BLaER1 treated with 17β-estradiol and CSF1 and Interleukin-3, amounts not matched to agents 10 nM and 100 nM (cell line): ENCODE measurements at regions not wholly inside any gene's neighbourhood (a gene's known extent, or its start where the extent isn't known, plus 50 kb on each side); places are given as distances from the start of the nearest gene placed in this dataset.

ENCODE experiments used
- H3K27ac ChIP-seq, 11 experiments: shearing (Covaris generic); formaldehyde crosslinking; 2 replicates each; pipeline ENCODE4 v1.8.1; 2022
- H3K27me3 ChIP-seq, 11 experiments: shearing (Covaris generic); formaldehyde crosslinking; 2 replicates each; pipeline ENCODE4 v1.8.1; 2022
- H3K36me3 ChIP-seq, 11 experiments: shearing (Covaris generic); formaldehyde crosslinking; 2 replicates each; pipeline ENCODE4 v1.8.1; 2022
- H3K4me1 ChIP-seq, 10 experiments: shearing (Covaris generic); formaldehyde crosslinking; 2 replicates each; pipeline ENCODE4 v1.8.1; 2022
- H3K4me2 ChIP-seq, 11 experiments: shearing (Covaris generic); formaldehyde crosslinking; 2 replicates each; pipeline ENCODE4 v1.8.1; 2022
- H3K4me3 ChIP-seq, 10 experiments: shearing (Covaris generic); formaldehyde crosslinking; 2 replicates each; pipeline ENCODE4 v1.8.1; 2022
- H3K9ac ChIP-seq, 11 experiments: shearing (Covaris generic); formaldehyde crosslinking; 2 replicates each; pipeline ENCODE4 v1.8.1; 2022
- H3K9me3 ChIP-seq, 11 experiments: shearing (Covaris generic); formaldehyde crosslinking; replicated peaks in 1 of 11; 2 replicates each; pipeline ENCODE4 v1.8.1; 2022
- H4K20me1 ChIP-seq, 11 experiments: shearing (Covaris generic); formaldehyde crosslinking; 2 replicates each; pipeline ENCODE4 v1.8.1; 2022
- Cebpa-rat ChIP-seq, 11 experiments: shearing (Covaris generic); IDR thresholded peaks; 2 replicates each; pipeline ENCODE4 v1.8.1; 2022

DNA sequence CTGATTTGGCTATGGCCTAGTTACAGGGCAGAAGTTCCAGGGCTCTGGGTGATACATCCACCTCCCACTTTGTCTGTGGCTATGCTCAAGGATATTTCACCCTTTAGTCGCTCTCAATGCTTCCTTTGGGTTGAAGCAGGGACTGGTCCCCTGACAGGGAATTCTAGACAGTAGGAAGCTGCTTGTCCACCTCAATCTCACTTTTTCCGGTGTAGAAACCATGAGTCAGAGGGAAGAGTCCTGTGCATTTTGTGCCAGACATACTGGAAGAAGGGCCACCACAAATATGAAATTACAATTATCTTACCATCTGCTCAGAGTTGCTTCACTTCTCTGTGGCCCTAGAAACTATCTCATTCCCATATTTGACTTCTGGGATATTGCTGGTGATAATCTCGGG lies 413.7 kb upstream of the FAT3 start:
- Histone ChIP-seq H3K9me3 (no peaks in the 10 kb centered on the region), H3K36me3 (no peaks in the 10 kb centered on the region), H3K9ac (no peak overlapping the region), H3K4me3 (no peak overlapping the region), H3K4me1 (no peaks in the 10 kb centered on the region), H4K20me1 (no peaks in the 10 kb centered on the region), H3K27me3 (no peaks in the 10 kb centered on the region), H3K4me2 (no peak overlapping the region), H3K27ac (no peak overlapping the region)
- no peak for TF ChIP-seq Cebpa-rat (IDR thresholded peaks at IDR 0.05)

- Histone ChIP-seq H4K20me1 (no peaks in the 10 kb centered on the region), H3K4me3 (no peak overlapping the region), H3K9ac (no peak overlapping the region), H3K4me2 (no peak overlapping the region), H3K9me3 (no peaks in the 10 kb centered on the region), H3K27ac (no peak overlapping the region), H3K36me3 (no peaks in the 10 kb centered on the region), H3K27me3 (no peaks in the 10 kb centered on the region), H3K4me1 (no peaks in the 10 kb centered on the region)
- no peak for TF ChIP-seq Cebpa-rat (IDR thresholded peaks at IDR 0.05)
These were observed 419.3 kb upstream of the FAT3 start for GRCh38 chr11:91805293-91805692.

- H3K4me1 ChIP-seq, result no peaks in the 10 kb centered on the region
- no peak overlapping the region for H3K27ac ChIP-seq
- no peak overlapping the region for H3K4me3 ChIP-seq
- no peak overlapping the region for H3K4me2 ChIP-seq
- no peak for TF ChIP-seq Cebpa-rat (IDR thresholded peaks at IDR 0.05)
- 0 out of 22 replicates have a peak, but pooled peaks cover 0 to under 1% (median 0%) of the 10 kb centered on the region in 11 experiments for H3K9me3 ChIP-seq
- H3K36me3 ChIP-seq, result no peaks in the 10 kb centered on the region
- no peak overlapping the region for H3K9ac ChIP-seq
- no peaks in the 10 kb centered on the region for H4K20me1 ChIP-seq
- no peaks in the 10 kb centered on the region for H3K27me3 ChIP-seq
These were observed 420.6 kb upstream of the FAT3 start for GRCh38 chr11:91804042-91804441.

- no peak for TF ChIP-seq Cebpa-rat (IDR thresholded peaks at IDR 0.05)
- no peaks in the 10 kb centered on the region for H3K27me3 ChIP-seq
- no peaks in the 10 kb centered on the region for H3K36me3 ChIP-seq
- no peak overlapping the region for H3K27ac ChIP-seq
- H4K20me1 ChIP-seq, result no peaks in the 10 kb centered on the region
- no peak overlapping the region for H3K4me2 ChIP-seq
- no peak overlapping the region for H3K9ac ChIP-seq
- 0 out of 22 replicates have a peak, but pooled peaks cover 0 to 9% (median 0%) of the 10 kb centered on the region in 11 experiments for H3K9me3 ChIP-seq
- H3K4me1 ChIP-seq, result no peaks in the 10 kb centered on the region
- H3K4me3 ChIP-seq, result no peak overlapping the region
These were observed 422.1 kb upstream of the FAT3 start for GRCh38 chr11:91802475-91802874.

- no peak overlapping the region for H3K4me3 ChIP-seq
- H3K36me3 ChIP-seq, result no peaks in the 10 kb centered on the region
- no peaks in the 10 kb centered on the region for H3K27me3 ChIP-seq
- no peak for TF ChIP-seq Cebpa-rat (IDR thresholded peaks at IDR 0.05)
- 0 out of 22 replicates have a peak, but pooled peaks cover 0 to 9% (median 0%) of the 10 kb centered on the region in 11 experiments for H3K9me3 ChIP-seq
- no peaks in the 10 kb centered on the region for H4K20me1 ChIP-seq
- no peaks in the 10 kb centered on the region for H3K4me1 ChIP-seq
- no peak overlapping the region for H3K27ac ChIP-seq
- H3K9ac ChIP-seq, result no peak overlapping the region
- no peak overlapping the region for H3K4me2 ChIP-seq
These were observed 424.3 kb upstream of the FAT3 start for GRCh38 chr11:91800208-91800914.

DNA sequence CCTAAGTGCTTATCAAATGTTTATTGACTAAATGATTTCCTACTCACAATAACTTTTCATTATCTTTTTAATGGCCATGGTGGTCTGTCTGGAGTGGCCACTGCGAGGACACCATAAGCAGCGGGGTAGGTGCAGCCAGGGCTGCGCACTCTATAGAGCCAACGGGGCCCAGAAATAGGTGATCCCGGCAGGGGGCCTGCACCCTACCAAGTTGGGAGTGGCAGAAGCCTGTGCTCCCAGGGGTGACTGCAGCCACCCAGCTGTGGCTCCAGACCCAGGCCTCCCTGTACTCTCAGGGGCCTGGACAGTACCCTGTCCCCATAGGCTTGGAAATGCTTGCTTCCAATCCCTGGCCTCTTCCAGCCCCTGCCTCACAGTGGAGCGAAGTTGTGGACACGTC lies 426.4 kb upstream of the FAT3 start:
- Histone ChIP-seq H3K9ac (no peak overlapping the region), H3K36me3 (no peaks in the 10 kb centered on the region), H3K4me1 (no peaks in the 10 kb centered on the region), H3K27ac (no peak overlapping the region), H4K20me1 (no peaks in the 10 kb centered on the region), H3K4me3 (no peak overlapping the region), H3K27me3 (no peaks in the 10 kb centered on the region), H3K4me2 (no peak overlapping the region), H3K9me3 (0 out of 22 replicates have a peak, but pooled peaks cover 0 to 9% (median 0%) of the 10 kb centered on the region in 11 experiments)
- no peak for TF ChIP-seq Cebpa-rat (IDR thresholded peaks at IDR 0.05)

GRCh38 chr11:91796999-91797398 lies 427.6 kb upstream of the FAT3 start:
- H3K27ac ChIP-seq, result no peak overlapping the region
- 0 out of 22 replicates have a peak, but pooled peaks cover 0 to 9% (median 0%) of the 10 kb centered on the region in 11 experiments for H3K9me3 ChIP-seq
- H3K4me2 ChIP-seq, result no peak overlapping the region
- H3K4me3 ChIP-seq, result no peak overlapping the region
- no peaks in the 10 kb centered on the region for H3K27me3 ChIP-seq
- H3K4me1 ChIP-seq, result no peaks in the 10 kb centered on the region
- H4K20me1 ChIP-seq, result no peaks in the 10 kb centered on the region
- no peaks in the 10 kb centered on the region for H3K36me3 ChIP-seq
- no peak for TF ChIP-seq Cebpa-rat (IDR thresholded peaks at IDR 0.05)
- H3K9ac ChIP-seq, result no peak overlapping the region

DNA sequence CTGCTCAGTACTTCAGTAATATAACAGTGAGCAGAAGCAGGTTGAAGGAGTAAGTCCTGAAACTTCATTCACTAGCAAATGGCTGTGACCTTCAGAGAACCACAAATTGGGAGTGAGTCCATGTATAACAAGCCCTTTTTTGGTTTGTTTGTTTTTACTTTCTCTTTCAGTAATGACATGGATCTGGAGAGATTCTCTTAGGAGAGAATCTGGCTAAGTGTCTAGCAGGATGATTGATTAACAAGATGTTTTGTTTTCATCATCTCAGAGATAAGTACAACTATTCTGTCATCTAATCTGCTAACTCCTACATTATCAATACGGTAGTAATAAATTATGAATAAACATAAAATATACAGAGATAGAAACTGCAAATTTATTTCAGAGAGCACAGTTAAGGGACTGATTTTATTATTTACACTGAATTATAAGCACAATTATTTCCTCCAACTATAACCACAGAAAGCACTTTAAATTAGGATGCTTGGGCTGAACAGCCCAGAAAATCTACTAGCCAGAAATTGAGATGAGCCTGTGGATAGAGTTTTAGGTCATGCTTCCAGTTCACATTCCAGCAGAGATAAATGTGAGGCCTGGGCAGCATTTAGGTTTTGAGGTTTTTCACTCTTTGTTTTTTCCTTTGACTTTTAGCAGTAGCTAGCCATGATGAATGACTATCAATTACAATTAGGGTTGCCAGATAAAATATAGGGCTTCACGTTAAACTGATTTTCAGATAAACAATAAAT lies 429.3 kb upstream of the FAT3 start:
- H3K27me3 ChIP-seq, result no peaks in the 10 kb centered on the region
- H4K20me1 ChIP-seq, result no peaks in the 10 kb centered on the region
- TF ChIP-seq Cebpa-rat (IDR thresholded peaks at IDR 0.05), result no peak
- H3K9me3 ChIP-seq, result 0 out of 22 replicates have a peak, but pooled peaks cover 0 to 9% (median 0%) of the 10 kb centered on the region in 11 experiments
- no peaks in the 10 kb centered on the region for H3K36me3 ChIP-seq
- no peak overlapping the region for H3K27ac ChIP-seq
- no peak overlapping the region for H3K9ac ChIP-seq
- no peak overlapping the region for H3K4me2 ChIP-seq
- H3K4me3 ChIP-seq, result no peak overlapping the region
- no peaks in the 10 kb centered on the region for H3K4me1 ChIP-seq

- Histone ChIP-seq H3K9ac (no peak overlapping the region), H3K36me3 (no peaks in the 10 kb centered on the region), H3K27me3 (no peaks in the 10 kb centered on the region), H3K4me1 (no peaks in the 10 kb centered on the region), H3K9me3 (0 out of 22 replicates have a peak, but pooled peaks cover 0 to 9% (median 0%) of the 10 kb centered on the region in 11 experiments), H3K27ac (no peak overlapping the region), H4K20me1 (no peaks in the 10 kb centered on the region), H3K4me3 (no peak overlapping the region), H3K4me2 (no peak overlapping the region)
- TF ChIP-seq Cebpa-rat (IDR thresholded peaks at IDR 0.05), result no peak
These were observed 430.5 kb upstream of the FAT3 start for GRCh38 chr11:91794146-91794545.
